Endodermal cell (in vitro differentiated cells): ENCODE measurements at regions not wholly inside any gene's neighbourhood (a gene's known extent, or its start where the extent isn't known, plus 50 kb on each side); places are given as distances from the start of the nearest gene placed in this dataset.

ENCODE experiments used
- DNase-seq: peaks from one replicate; pipeline ENCODE4 v3.0.0-alpha.2; 2017
- H3K27ac ChIP-seq: 2 replicates; pipeline ENCODE4 v1.5.1; 2013; ENCODE audit warnings: mild to moderate bottlenecking, low read depth, low read length, moderate library complexity
- H3K27me3 ChIP-seq: 2 replicates; pipeline ENCODE4 v1.6.1; 2013; ENCODE audit warnings: mild to moderate bottlenecking, low read length, moderate library complexity; ENCODE audit not compliant: insufficient read depth, control insufficient read depth, poor library complexity, severe bottlenecking
- H3K36me3 ChIP-seq: 2 replicates; pipeline ENCODE4 v1.7.0; 2013; ENCODE audit warnings: mild to moderate bottlenecking, low read length, moderate library complexity; ENCODE audit not compliant: control insufficient read depth, insufficient read depth
- H3K4me1 ChIP-seq: one replicate; pipeline ENCODE4 v1.7.0; 2013; ENCODE audit warnings: low read length; ENCODE audit not compliant: control insufficient read depth, insufficient read depth
- H3K4me3 ChIP-seq: 2 replicates; pipeline ENCODE4 v1.5.1; 2013; ENCODE audit warnings: mild to moderate bottlenecking, low read length, moderate library complexity
- H3K9ac ChIP-seq: 2 replicates; pipeline ENCODE4 v1.6.1; 2013; ENCODE audit warnings: mild to moderate bottlenecking, low read length, moderate library complexity; ENCODE audit not compliant: poor library complexity, severe bottlenecking; ENCODE audit errors: extremely low read depth
- H3K9me3 ChIP-seq: 2 replicates; pipeline ENCODE4 v1.6.1; 2013; ENCODE audit warnings: mild to moderate bottlenecking, low read length, moderate library complexity; ENCODE audit not compliant: control insufficient read depth
- H3K27ac Mint-ChIP-seq: 2 replicates; pipeline ENCODE4 v1.8.0; 2020; ENCODE audit warnings: mixed read lengths
- H3K27me3 Mint-ChIP-seq: 2 replicates; pipeline ENCODE4 v1.8.0; 2021; ENCODE audit warnings: mild to moderate bottlenecking, mixed read lengths; ENCODE audit not compliant: insufficient read depth
- H3K36me3 Mint-ChIP-seq: 2 replicates; pipeline ENCODE4 v1.8.0; 2020; ENCODE audit warnings: low read depth, mixed read lengths
- H3K4me1 Mint-ChIP-seq: 2 replicates; pipeline ENCODE4 v1.8.0; 2020; ENCODE audit warnings: mixed read lengths
- H3K4me3 Mint-ChIP-seq: 2 replicates; pipeline ENCODE4 v1.8.0; 2020; ENCODE audit warnings: mild to moderate bottlenecking, moderate library complexity, mixed read lengths
- H3K9me3 Mint-ChIP-seq: 2 replicates; pipeline ENCODE4 v1.8.0; 2020; ENCODE audit warnings: mild to moderate bottlenecking, mixed read lengths
- WGBS, 2 experiments: methylation state at CpG; one replicate each; pipeline versions ENCODE4 v1.1.5 to v1.1.7; 2013; ENCODE audit warnings: missing lambda C conversion rate in 2 of 2, mixed read lengths in 1 of 2; ENCODE audit not compliant: insufficient coverage in 1 of 2, insufficient read length in 1 of 2; 5-methylcytosine and 5-hydroxymethylcytosine counted together
- TF ChIP-seq, protein P1 (sequence below): fragments of 200-600 bp; sonication (generic); conservative IDR thresholded peaks from 2 replicates; pipeline ENCODE4 v1.5.0; 2021; ENCODE audit warnings: antibody characterized with exemption, mild to moderate bottlenecking

DNA sequence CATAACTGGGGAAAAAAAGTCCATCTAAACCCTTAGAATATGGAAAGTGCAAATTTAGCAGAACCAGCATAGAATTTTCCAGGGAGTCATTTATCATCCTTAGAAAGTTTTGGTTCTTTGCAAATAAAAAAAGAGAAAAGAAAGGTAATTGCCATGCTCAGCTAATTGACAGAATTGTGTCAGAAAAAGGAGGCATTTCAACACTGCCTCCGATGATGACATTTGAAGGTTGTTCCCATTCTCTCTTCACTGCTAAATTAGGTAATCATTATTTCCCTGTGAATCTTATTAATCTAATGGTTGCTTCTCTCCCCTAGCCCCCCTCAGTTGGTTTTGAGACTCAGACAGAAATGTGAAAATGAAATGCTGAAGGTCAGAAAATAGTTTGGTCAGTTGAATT lies 139.2 kb downstream of the PDCD6IP start:
- no peak overlapping the region for H3K4me3 ChIP-seq
- no peak overlapping the region for H3K4me3 Mint-ChIP-seq
- H3K27ac ChIP-seq = no peak overlapping the region
- DNase-seq = no peak
- H3K36me3 ChIP-seq = no peaks in the 10 kb centered on the region
- peaks cover 6% of the 10 kb centered on the region for H3K27me3 Mint-ChIP-seq
- TF ChIP-seq, protein P1, sequence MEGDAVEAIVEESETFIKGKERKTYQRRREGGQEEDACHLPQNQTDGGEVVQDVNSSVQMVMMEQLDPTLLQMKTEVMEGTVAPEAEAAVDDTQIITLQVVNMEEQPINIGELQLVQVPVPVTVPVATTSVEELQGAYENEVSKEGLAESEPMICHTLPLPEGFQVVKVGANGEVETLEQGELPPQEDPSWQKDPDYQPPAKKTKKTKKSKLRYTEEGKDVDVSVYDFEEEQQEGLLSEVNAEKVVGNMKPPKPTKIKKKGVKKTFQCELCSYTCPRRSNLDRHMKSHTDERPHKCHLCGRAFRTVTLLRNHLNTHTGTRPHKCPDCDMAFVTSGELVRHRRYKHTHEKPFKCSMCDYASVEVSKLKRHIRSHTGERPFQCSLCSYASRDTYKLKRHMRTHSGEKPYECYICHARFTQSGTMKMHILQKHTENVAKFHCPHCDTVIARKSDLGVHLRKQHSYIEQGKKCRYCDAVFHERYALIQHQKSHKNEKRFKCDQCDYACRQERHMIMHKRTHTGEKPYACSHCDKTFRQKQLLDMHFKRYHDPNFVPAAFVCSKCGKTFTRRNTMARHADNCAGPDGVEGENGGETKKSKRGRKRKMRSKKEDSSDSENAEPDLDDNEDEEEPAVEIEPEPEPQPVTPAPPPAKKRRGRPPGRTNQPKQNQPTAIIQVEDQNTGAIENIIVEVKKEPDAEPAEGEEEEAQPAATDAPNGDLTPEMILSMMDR = no peak
- no peaks in the 10 kb centered on the region for H3K36me3 Mint-ChIP-seq
- no peak overlapping the region for H3K9ac ChIP-seq
- H3K4me1 Mint-ChIP-seq = peaks cover 2% of the 10 kb centered on the region
- no peaks in the 10 kb centered on the region for H3K4me1 ChIP-seq
- WGBS, 2 experiments = 91% methylated on average over 1 of the region's 1 CpG; no CpG with 5 or more reads in 1 of the 2 experiments
- H3K27me3 ChIP-seq = no peaks in the 10 kb centered on the region
- peaks cover 3% of the 10 kb centered on the region for H3K9me3 Mint-ChIP-seq
- no peaks in the 10 kb centered on the region for H3K9me3 ChIP-seq
- no peak overlapping the region for H3K27ac Mint-ChIP-seq

DNA sequence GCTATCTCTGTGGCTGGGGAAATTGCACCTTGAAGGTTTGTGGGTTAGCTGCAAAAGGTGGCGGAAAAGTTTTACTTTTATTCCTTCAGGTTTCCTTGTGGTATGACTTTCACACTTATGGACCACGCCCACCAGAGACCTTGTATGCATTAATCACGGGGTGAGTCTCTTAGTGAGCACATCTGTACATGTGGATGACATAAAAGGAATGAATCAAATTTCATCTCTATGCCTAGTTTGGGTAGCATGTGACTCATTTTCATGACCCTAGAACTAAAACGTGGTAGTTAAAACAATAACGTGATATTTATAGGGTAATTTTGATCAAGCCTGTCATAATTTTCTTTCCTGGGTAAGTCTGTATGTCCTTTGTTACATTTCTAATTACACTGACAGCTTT lies 141.7 kb downstream of the PDCD6IP start:
- 89 to 93% methylated on average over 4 to 5 of the region's 5 CpGs for WGBS, 2 experiments
- no peaks in the 10 kb centered on the region for H3K4me1 ChIP-seq
- peaks cover 1% of the 10 kb centered on the region for H3K9me3 Mint-ChIP-seq
- H3K27me3 ChIP-seq = no peaks in the 10 kb centered on the region
- no peak overlapping the region for H3K4me3 Mint-ChIP-seq
- no peaks in the 10 kb centered on the region for H3K36me3 Mint-ChIP-seq
- no peak overlapping the region for H3K27ac Mint-ChIP-seq
- H3K9me3 ChIP-seq = no peaks in the 10 kb centered on the region
- no peaks in the 10 kb centered on the region for H3K36me3 ChIP-seq
- peaks cover 6% of the 10 kb centered on the region for H3K27me3 Mint-ChIP-seq
- no peak for DNase-seq
- no peak overlapping the region for H3K9ac ChIP-seq
- H3K27ac ChIP-seq = no peak overlapping the region
- no peak overlapping the region for H3K4me3 ChIP-seq
- no peaks in the 10 kb centered on the region for H3K4me1 Mint-ChIP-seq
- TF ChIP-seq, protein P1 = no peak

DNA sequence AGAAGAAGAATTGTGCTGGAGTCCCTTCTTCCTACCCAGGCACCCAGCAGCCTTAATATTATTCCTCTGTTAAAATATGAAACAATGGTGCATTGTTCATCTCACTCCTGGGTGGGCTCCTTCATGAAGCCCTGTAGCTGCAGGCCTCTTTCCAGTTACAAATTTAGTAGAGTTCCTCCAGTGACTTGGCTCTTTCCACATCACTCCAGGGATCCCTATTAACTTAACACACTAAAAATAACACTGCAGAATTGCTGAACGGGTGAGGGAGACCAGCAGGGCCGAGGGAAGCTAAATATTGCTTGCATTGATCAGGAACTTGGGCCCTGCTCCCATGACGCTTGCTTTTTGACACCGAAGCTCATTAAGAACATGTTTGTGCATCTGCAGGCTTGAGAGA lies 142.3 kb downstream of the PDCD6IP start:
- no peak overlapping the region for H3K4me3 Mint-ChIP-seq
- Histone ChIP-seq H3K36me3 (no peaks in the 10 kb centered on the region), H3K27me3 (no peaks in the 10 kb centered on the region), H3K9ac (no peak overlapping the region), H3K4me1 (no peaks in the 10 kb centered on the region), H3K9me3 (no peaks in the 10 kb centered on the region), H3K4me3 (no peak overlapping the region), H3K27ac (peak overlapping the region; percentile 45)
- peaks cover 6% of the 10 kb centered on the region for H3K27me3 Mint-ChIP-seq
- TF ChIP-seq, protein P1 = no peak
- H3K27ac Mint-ChIP-seq = no peak overlapping the region
- 81 to 89% methylated on average over 4 of the region's 4 CpGs for WGBS, 2 experiments
- no peaks in the 10 kb centered on the region for H3K9me3 Mint-ChIP-seq
- no peaks in the 10 kb centered on the region for H3K36me3 Mint-ChIP-seq
- DNase-seq = no peak
- no peaks in the 10 kb centered on the region for H3K4me1 Mint-ChIP-seq
